AG20443 (cell line): ENCODE measurements at regions not wholly inside any gene's neighbourhood (a gene's known extent, or its start where the extent isn't known, plus 50 kb on each side); places are given as distances from the start of the nearest gene placed in this dataset.
A peak's percentile ranks its signal among the peaks of the same experiment; 100 is the strongest.
"Not testable (repeated sequence)": the region's sequence is repeated elsewhere in the genome, so short reads cannot be mapped to it uniquely, and the experiment has no call there.

Experiments
- DNase-seq: peaks from one replicate; pipeline ENCODE4 v3.0.0; 2012; ENCODE audit warnings: low spot score, mixed read lengths

DNA sequence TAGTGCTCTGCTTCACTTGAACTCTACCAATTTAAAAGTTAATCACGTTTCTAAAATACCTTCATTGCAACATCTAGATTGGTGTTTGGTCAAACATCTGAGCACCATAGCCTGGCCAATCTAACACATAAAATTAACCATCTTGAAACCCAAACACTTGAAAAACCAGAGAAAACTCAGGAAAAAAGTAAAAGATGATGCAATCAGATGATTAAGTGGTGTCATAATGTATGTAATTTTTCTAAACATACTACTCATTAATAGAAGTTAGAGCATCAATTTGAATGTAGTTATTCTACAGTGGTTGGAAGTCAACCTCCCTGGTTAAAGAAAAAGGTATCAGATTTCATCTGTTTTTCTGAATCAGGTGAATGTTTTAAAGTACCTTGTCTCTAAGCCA is 228.6 kb upstream of the ID4 start:
- DNase-seq = no peak

DNA sequence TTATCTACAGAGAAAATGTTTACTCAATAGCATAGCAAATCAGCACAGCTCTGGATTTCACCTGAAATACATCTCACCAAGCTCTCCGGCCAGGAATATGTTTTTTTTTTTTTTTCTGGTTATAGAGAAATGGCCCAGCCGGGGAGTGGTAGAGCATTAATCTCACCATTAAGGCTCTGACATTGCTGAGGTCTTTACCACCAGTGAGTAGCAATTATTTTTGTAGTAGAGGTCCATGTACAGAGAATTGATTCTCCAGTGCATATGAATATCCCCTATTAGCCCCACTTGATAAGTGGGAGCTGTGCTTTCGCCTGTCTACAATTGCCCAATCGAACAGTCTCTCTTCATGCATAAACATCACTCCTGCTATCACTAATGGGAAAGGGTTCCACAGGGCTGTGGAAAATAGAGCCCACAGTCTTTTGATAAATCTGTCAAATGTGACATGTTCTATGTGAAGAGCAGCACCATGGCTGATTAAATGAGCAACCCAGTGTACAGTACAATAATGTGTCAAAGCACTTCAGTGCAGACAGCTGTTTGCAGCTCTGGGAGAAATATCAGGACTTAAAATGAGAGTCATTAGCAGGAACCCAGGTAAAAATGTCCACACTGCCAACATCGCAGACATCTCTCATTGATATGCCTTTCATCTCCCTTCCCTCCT is 227.1 kb upstream of the ID4 start:
- no peak for DNase-seq

DNA sequence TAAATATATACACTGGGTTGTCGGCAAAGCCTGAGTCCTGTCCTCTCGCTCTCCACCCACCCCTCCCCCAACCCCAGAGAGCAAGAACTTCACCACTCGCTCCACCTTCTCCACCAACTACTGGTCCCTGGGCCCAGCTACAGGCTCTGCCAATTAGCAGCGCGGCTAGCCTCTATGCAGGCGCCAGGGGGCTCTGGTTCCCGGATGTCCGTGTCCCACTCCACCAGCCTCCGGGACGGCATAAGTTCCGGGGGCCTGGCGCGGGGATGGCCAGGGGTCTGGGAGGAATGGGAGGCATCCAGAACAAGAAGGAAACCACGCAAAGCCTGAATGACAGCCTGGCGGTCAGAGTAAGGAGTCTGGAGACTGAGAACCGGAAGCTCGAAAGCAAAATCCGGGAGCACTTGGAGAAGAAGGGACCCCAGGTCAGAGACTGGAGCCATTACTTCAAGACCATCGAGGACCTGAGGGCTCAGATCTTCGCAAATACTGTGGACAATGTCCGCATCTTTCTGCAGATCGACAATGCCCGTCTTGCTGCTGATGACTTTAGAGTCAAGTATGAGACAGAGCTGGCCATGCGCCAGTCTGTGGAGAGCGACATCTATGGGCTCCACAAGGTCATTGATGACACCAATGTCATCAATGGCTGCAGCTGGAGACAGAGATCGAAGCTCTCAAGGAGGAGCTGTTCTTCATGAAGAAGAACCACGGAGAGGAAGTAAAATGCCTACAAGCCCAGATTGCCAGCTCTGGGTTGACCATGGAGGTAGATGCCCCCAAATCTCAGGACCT is 224.3 kb upstream of the ID4 start:
- DNase-seq = not testable (repeated sequence)

DNA sequence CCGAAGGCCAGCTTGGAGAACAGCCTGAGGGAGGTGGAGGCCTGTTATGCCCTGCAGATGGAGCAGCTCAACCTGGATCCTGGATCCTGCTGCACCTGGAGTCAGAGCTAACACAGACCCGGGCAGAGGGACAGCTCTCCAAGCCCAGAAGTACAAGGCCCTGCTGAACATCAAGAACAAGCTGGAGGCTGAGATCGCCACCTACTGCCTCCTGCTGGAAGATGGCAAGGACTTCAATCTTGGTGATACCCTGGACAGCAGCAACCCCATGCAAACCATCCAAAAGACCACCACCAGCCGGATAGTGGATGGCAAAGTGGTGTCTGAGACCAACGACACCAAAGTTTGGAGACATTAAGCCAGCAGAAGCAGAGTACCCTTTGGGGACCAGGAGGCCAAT is 223.5 kb upstream of the ID4 start:
- no peak for DNase-seq

DNA sequence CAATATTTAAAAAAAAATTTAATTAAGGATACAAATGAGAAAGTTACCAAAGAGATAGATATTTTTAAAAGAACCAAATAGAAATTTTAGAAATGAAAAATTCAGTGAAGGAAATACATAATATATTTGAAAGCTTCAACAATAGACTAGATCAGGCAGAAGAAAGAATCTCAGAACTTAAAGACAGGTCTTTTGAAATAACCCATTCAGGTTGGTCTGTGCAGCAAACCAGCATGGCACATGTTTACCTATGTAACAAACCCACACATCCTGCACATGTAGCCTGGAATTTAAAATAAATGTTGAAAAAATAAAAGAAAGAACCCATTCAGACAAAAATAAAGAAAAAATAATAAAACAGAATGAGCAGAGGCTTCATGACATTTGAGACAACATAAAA is 221.1 kb upstream of the ID4 start:
- no peak for DNase-seq

DNA sequence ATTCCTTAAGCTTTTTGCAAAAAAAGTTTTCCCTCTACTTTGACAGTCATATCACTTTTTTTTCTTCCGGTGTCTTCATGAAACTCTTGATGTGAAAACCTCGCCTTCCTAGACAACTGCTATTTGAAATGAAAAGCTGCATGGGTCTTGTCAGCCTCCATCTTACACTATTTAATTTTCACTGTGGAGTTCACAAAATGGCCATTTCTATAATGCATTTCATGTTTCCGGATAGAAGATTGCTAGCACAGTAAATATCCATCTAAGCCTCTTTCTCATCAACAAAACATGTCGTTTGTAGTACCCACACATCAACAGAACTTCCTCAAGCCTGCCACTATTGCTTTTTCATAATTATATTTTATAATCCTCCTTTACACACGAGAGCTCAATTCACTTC is 204.9 kb upstream of the ID4 start:
- DNase-seq = no peak

DNA sequence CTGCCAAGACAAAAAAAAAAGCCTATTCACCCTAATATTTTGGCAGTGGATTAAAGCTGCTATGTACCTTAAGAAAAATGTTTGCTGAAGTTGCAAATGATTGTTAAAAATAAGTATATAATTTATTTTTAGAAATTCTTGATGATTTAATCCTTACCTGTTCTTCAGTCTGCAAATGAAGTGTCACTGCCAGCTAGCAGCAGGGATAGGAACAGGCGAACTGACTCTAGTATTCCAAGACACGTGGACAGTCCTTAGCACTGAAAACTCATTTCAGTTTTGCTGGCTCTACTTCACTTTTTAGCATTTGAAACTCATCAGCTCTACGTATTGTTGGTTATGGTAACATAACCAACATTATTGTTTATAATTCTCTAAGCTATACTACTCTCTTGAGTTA is 204.4 kb upstream of the ID4 start:
- no peak for DNase-seq

DNA sequence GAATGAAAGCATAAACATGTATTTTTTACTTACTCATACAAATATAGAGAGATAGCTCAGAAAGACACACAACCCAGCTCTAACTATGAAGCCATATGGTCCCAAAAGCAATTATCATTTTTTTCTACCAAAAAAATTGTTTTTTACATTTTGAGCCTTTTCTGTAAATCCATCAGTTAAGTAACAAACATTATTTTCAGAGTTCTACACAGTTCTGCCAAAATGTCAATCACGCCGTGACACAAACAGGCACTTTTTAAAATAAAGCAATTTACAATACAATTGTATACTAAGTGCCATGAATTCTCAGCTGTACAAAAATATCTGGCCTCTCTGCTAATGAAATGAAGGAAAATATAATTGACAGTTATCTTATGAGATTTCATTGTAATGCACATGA is 201.4 kb upstream of the ID4 start:
- DNase-seq = no peak

DNA sequence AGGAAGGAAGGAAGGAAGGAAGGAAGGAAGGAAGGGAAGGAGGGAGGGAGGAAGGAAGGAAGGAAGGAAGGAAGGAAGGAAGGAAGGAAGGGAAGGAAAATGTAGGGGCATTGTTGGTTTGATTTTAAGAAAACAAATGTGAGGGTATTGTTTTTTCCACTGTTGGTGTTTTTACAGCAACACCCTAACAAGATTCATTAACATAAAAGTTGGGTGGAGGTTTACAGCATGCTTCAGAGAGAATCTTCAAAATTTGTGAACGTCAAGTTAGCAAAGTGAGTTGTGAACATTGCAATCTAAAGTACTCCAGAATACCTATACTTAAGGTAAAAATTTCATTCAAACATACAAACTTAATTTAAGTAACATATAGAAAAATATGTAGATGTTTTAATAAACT is 200.2 kb upstream of the ID4 start:
- no peak for DNase-seq

DNA sequence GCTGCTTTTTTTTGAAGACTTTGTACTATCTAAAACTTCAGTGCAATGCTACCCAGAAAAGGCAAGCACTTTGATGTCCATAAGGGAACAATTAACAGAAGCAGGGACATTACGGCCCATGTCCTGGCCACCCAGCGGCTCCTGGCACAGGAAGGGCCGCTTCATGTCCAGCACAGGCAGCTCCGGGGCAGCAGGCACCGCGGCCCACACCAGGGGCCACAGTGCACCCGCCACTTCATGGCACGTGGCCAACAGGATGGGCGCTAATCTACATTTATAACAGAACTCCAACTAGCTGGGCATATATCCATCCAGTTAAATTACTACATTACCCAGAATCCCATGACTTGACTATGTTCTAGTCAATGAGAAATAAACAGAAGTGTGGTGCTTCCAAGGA is 198.2 kb upstream of the ID4 start:
- DNase-seq = no peak

DNA sequence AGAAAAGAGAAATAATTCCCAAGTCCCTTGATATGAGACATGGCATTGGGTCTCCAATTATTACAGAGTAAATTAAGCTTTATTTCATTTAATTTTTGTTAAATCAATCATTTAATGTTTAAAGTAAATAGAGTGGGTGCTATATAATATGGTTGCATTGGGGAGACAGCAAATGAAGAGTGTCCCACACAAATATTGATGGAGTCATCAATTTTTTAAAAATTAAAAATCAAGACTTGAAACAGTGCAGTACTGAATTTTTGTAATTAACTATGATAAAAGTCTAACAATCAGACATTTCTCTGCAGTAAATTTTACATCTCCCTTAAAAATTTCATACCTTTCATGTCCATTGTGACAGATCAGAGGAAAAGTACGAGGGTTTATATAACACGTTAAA is 193.9 kb upstream of the ID4 start:
- DNase-seq = no peak

DNA sequence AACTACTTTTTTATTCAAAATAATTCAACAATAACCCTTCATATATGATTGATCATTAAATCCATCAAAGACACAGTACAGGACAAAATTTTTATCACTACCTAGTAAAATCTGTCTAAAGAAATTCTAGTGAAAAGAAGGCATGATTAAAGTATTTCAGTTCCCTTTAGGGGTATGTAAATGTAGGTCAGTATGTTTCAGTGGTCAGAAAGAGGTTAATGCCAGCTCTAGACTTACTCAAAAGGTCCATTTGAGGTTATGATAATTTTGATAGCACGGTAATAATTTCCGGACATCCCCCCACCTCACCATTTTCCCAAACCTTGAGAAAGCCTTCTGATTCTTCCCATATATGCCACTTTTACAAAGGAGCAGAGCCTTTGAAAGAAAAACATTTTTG is 193.5 kb upstream of the ID4 start:
- no peak for DNase-seq

DNA sequence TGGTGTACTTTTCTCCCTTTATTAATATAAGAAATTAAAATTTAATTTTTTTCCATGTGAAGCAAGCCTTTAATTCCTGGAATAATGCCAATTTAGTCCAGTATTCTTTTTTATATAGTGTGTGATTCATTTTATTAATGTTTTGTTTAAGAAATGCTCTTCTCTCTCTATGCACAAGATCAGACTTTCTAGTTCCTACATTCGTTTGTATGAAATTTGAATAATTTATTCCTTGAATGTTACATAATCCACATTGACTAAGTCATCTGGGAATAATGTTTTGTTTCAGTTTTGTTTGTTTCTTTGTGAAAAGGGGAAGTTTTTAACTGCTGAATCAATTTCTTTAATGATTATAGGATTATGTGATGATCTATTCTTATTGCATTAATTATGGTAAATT is 181.4 kb upstream of the ID4 start:
- no peak for DNase-seq

DNA sequence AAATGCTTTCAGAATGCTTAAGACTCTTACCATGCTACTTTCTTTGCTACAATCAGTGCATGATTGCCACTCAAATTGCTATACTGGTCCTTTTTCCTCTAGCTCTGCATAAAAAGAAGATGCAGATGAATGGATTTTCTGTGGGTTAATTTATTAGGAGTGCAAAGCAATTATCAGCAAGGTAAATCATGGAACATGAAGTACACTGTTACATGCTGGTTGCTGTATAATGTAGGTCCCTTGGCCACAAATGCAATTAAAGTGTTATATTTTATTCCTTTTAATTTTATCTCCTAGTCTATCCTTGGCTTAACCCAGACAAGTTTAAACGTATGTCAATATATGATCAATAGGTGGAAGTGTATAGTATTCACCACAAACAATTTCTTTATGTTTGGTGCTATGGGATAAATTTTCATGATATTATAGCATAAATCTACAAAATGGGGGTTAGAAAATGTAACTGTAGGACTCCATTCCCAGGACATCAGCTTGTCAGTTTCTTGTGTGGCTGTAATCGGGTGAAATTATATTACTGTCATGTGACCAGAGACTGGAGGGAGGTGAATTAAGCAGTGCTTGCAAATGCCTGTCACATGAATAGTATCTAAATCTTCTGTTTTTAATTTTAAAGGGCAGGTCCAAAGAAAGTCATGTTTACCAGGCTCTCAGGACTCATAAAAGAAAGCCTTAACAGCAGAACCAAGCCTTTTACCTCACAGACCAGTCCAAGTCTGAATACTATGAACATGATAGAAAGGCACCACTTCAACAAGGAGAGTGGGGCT is 176.9 kb upstream of the ID4 start:
- DNase-seq = no peak

DNA sequence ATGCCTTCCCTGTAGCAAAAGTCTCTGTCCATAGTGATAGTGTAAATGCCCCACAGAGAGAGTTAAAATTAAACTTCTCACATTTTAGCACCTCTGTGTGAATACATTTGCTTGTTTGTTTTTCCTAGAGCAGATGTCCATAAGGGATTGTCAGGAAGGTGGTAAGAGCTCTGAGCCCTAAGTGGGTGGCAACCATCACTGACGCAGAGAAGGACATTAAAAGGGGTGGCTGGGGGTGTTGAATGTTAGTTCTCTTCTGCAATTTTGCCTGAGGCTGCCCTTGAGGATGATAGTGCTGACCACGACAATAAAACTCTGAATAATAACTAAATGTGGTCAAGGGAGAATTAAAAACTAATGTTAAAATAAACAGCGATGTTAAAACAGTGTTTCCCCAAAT is 174.3 kb upstream of the ID4 start:
- no peak for DNase-seq

DNA sequence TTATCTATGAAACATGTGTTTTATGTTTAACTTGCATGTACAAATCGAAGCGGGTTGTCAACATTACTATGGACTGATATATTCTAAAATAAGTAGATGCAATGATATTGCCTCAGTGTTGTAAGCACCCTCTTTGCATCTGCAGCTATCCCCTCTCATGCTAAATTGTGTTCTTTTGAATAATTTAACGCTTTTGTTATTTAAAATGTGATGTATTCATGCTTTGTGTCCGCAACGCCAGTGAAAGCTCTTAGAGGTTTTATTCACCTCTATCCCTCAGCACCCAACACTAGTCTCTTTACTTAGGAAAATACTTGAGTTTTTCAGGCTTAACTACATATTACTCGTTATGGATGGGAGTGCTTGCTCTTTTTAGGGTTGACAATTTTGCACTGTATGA is 173.7 kb upstream of the ID4 start:
- DNase-seq = no peak

DNA sequence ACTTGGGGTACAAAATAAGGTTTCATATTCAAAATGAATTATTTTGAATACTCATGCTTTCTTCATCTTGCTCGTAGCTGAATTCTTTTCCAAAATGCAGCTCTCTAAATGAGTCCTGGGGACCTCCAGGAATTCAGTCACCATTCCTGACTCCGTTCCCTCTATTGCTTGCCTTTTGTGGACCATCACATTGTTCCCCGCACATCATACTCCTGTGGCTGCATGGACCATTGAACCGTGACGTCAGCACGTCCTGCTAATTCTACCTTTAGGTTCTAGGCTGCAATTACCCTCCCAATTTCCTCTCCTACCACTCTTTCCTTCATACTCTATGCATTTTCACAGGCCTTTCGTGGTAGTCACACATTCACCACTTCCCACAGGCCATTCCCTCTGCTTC is 173.1 kb upstream of the ID4 start:
- DNase-seq = no peak

DNA sequence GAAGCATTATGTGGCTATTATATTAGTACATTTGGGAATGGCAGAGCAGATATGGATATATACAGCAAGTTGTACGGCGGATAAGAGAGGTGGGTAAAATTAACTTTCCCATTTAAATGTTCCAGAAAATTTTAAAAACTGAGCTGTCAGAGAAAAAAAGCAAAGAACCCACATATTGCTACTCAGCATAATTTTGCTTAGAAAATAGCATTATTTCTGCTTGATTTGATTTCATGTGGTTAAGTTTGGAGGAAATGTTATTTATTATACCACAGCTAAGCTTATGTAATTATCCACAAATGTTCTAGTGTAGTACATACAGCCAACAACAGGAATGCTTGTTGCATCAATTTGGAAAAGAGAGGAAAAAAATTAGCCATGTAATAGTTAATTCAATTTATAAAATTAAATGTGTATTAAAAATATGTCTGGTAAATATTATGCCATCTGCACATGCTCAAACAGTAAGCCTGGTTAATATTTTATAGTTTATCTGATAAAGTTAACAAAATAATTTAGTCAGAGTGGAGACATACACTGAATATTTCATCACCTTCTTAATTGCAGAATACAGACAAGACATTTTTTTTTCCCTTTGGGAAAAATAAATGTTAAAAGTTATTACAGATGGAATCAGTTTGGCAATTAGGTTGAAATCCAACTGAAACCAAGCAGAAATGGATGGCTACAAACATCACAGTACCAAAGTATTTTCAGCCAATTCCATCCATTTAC is 172.1 kb upstream of the ID4 start:
- DNase-seq = no peak

DNA sequence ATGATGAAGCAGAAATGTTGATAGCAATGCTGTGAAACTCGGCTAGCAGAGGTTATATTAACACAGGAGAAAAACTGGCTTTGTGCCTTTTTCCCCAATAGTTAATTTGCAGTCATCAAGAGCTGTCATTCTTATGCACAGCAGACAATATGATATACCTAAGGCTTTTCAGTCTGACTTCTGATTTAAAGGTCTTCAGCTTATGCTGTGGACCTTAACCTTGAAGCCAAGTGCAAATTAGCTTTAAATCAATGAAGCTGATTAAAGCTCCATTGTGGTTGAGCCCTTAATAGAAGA is 171.6 kb upstream of the ID4 start:
- no peak for DNase-seq

DNA sequence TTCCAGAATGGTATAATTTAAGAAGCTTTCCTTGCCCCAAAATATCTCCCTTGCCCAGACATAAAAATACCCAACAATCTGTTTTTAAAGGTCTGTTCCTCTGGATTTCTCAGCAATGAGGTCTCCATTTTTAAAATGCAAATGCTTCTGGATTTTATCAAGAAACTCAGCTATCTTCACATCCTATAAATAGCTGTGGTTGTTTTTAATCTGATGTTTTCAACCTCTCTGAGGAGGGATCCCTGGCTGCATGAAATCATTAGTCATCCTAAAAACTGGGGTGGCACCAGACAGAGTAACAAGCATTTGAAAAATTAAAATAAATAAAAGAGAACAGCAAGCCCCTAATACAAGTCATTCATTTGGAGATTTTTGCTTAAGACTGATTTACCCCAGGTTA is 168.5 kb upstream of the ID4 start:
- DNase-seq = peak; percentile 32

DNA sequence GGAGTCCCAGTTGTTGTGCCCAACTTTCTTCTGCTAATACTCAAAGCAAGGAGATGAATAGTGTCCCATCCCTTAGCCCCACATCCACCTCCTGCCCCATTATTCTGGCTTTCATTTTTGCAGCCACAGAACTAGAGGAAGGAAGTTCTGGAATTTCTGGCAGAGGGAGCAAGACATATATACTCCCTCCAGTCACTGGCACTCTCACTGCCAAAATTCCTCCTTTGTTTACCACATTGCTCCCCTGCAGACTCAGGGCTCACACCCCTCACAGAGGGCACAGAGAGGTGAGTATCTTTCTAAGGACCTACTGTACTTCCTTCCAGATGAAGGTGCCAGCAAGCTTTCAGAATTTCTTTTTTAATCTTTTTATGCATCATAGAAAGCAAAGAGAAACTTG is 168.0 kb upstream of the ID4 start:
- peak; percentile 40 for DNase-seq

DNA sequence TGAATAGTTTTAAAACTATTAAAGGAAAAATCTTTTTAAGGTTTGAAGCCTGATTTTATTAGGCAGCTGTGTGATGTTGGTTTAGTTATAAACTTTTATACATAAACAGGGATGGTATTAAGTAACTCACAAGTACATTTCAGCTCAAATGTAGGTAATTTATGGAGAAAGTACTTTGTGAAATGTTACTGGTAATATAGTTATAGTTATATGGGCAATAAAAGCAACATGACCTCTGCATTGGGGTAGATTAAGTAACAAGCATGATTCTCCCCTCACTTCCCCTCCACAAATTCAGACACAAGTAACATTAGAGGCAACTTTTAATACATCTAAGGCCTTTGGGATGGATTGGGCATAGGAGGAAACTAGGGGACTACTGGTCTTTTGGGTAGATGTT is 154.3 kb upstream of the ID4 start:
- DNase-seq = no peak
